OCI-LY3 (cell line): ENCODE measurements at regions not wholly inside any gene's neighbourhood (a gene's known extent, or its start where the extent isn't known, plus 50 kb on each side); places are given as distances from the start of the nearest gene placed in this dataset.

ENCODE experiments used
- H2AFZ ChIP-seq: fragments of 200-600, 300-600 bp; shearing (Covaris generic); 2 replicates; pipeline ENCODE4 v1.6.0; 2014; ENCODE audit warnings: antibody characterized with exemption, low read depth, low read length
- H3K27ac ChIP-seq: fragments of 200-600, 300-600 bp; sonication (generic); 2 replicates; pipeline ENCODE4 v1.5.1; 2014; ENCODE audit warnings: mild to moderate bottlenecking, low read length, moderate library complexity, mixed read lengths
- H3K27me3 ChIP-seq: fragments of 200-600, 300-600 bp; sonication (generic); 2 replicates; pipeline ENCODE4 v1.6.1; 2014; ENCODE audit warnings: low read depth, low read length, mixed read lengths
- H3K36me3 ChIP-seq: fragments of 200-600, 300-600 bp; sonication (generic); replicated peaks from 2 replicates; pipeline ENCODE3; 2014; ENCODE audit warnings: low read depth, low read length, mixed read lengths
- H3K4me1 ChIP-seq: fragments of 300-600, 200-600 bp; sonication (generic); 2 replicates; pipeline ENCODE4 v1.6.1; 2014; ENCODE audit warnings: low read length, mixed read lengths
- H3K4me2 ChIP-seq: fragments of 200-600, 300-600 bp; sonication (generic); 2 replicates; pipeline ENCODE4 v1.6.1; 2014; ENCODE audit warnings: low read length, mixed read lengths
- H3K4me3 ChIP-seq: fragments of 300-600, 200-600 bp; sonication (generic); 2 replicates; pipeline ENCODE4 v1.5.1; 2014; ENCODE audit warnings: antibody characterized with exemption, mild to moderate bottlenecking, low read length, moderate library complexity
- H3K79me2 ChIP-seq: fragments of 300-600, 200-600 bp; shearing (Covaris generic); 2 replicates; pipeline ENCODE4 v1.6.1; 2014; ENCODE audit warnings: mild to moderate bottlenecking, low read length, mixed read lengths
- H3K9ac ChIP-seq: fragments of 300-600, 200-600 bp; shearing (Covaris generic); 2 replicates; pipeline ENCODE4 v1.6.0; 2014; ENCODE audit warnings: mild to moderate bottlenecking, low read length, moderate library complexity
- H3K9me3 ChIP-seq: fragments of 200-600, 300-600 bp; shearing (Covaris generic); 2 replicates; pipeline ENCODE4 v1.6.1; 2014; ENCODE audit warnings: low read length, mixed read lengths; ENCODE audit not compliant: insufficient read depth
- H4K20me1 ChIP-seq: fragments of 200-600, 300-600 bp; sonication (generic); 2 replicates; pipeline ENCODE4 v1.6.1; 2016; ENCODE audit warnings: low read length, mixed read lengths; ENCODE audit not compliant: insufficient read depth
- EZH2phosphoT487 ChIP-seq: fragments of 200-600 bp; shearing (Covaris generic); IDR thresholded peaks from 2 replicates; pipeline ENCODE4 v1.6.1; 2018; ENCODE audit warnings: antibody characterized with exemption, mixed run types, low read depth
- TF ChIP-seq, protein P1 (sequence below): fragments of 200-600, 300-600 bp; sonication (generic); IDR thresholded peaks from 2 replicates; pipeline ENCODE4 v1.5.1; 2014; ENCODE audit warnings: antibody characterized with exemption, low read length, low read depth

DNA sequence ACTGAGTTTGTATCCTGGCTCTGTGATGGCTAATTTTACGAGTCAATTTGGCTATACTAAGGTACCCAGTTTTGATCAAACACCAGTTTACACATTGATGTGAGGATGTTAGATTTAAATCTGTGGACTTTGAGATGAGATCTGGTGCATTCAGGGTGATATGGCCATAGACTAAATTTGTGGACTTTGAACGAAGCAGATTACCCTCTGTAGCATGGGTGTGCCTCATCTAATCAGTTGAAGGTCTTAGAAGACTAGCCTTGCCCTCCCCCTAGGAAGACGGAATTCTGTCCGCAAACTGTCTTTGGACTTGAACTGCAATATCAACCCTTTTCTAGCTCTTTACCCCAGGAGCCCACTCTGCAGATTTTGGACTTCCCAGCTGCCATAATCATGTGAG, 547.8 kb upstream of the CITED2 start:
- Histone ChIP-seq H3K9me3 (no peaks in the 10 kb centered on the region), H3K27me3 (no peaks in the 10 kb centered on the region), H2AFZ (no peak overlapping the region), H3K9ac (no peak overlapping the region), H3K4me2 (no peak overlapping the region), H3K4me3 (no peak overlapping the region), H3K4me1 (peaks cover 26% of the 10 kb centered on the region), H4K20me1 (no peaks in the 10 kb centered on the region), H3K36me3 (no peaks in the 10 kb centered on the region), H3K27ac (no peak overlapping the region), H3K79me2 (no peaks in the 10 kb centered on the region)
- no peak for TF ChIP-seq EZH2phosphoT487
- TF ChIP-seq, protein P1, sequence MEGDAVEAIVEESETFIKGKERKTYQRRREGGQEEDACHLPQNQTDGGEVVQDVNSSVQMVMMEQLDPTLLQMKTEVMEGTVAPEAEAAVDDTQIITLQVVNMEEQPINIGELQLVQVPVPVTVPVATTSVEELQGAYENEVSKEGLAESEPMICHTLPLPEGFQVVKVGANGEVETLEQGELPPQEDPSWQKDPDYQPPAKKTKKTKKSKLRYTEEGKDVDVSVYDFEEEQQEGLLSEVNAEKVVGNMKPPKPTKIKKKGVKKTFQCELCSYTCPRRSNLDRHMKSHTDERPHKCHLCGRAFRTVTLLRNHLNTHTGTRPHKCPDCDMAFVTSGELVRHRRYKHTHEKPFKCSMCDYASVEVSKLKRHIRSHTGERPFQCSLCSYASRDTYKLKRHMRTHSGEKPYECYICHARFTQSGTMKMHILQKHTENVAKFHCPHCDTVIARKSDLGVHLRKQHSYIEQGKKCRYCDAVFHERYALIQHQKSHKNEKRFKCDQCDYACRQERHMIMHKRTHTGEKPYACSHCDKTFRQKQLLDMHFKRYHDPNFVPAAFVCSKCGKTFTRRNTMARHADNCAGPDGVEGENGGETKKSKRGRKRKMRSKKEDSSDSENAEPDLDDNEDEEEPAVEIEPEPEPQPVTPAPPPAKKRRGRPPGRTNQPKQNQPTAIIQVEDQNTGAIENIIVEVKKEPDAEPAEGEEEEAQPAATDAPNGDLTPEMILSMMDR, result no peak

DNA sequence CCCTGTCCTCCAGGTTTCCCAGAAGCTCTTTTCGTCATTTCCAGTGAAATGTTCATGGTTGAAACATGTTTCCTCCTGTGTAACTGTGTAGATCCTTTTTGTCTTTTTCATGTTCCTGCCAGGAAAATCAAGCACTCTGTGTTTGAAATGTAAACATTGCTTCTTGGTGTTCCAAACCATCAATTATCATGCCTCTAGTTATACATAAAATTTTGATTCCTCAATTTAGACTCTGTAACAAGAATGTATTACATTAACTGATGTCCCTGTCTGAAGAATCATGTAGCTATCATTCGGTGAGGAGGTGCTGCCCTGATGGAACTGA, 546.3 kb upstream of the CITED2 start:
- TF ChIP-seq, protein P1, result no peak
- no peak for TF ChIP-seq EZH2phosphoT487

DNA sequence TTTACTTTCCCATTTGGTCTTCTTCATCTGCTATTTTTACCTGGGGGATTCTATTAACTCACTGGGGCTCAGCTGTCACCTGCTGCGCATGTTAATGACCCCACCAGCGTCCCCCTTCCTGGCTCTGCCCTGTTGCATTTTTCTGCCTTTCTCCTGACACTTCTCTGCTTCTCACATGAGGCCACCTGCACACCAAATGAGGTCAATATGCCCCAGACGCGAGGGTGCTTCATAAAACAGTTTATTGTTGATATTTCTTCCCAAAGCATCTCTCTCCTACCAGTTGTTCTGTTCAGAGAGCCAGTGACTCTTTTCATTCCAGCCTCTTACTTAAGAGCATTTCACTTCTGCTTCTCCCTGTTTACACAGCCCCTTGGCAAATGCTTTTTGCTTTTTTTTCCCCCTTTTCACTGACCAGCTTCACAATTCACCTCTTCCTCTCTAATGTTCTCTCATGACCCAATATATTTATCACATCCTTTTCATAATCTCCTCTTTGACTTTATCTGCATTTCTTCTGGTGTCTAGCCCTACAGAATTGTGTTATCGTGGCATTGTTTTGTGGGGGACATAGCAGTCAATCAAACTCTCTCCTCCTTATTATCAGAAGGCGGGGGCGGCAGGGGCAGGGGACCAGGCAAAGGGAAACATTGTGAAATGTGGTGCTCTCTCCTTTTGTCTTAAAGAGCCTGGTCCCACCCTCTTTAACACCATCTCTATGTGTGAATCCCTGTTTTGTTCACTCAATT, 545.8 kb upstream of the CITED2 start:
- peak overlapping the region; percentile 64; the same call in 1 of the 2 replicates for H2AFZ ChIP-seq
- peak overlapping the region; percentile 70 for H3K27ac ChIP-seq
- H3K79me2 ChIP-seq, result no peaks in the 10 kb centered on the region
- peak overlapping the region; percentile 80 for H3K4me2 ChIP-seq
- H3K4me3 ChIP-seq, result peak overlapping the region; percentile 54
- H3K4me1 ChIP-seq, result peaks cover 17% of the 10 kb centered on the region
- peak overlapping the region; percentile 30 for H3K9ac ChIP-seq
- no peaks in the 10 kb centered on the region for H3K36me3 ChIP-seq
- no peaks in the 10 kb centered on the region for H3K27me3 ChIP-seq
- H3K9me3 ChIP-seq, result no peaks in the 10 kb centered on the region
- no peak for TF ChIP-seq EZH2phosphoT487
- TF ChIP-seq, protein P1, result no peak
- no peaks in the 10 kb centered on the region for H4K20me1 ChIP-seq

More for the DNA sequence above, 546.3 kb upstream of the CITED2 start:
- no peak overlapping the region for H3K4me2 ChIP-seq
- H3K27me3 ChIP-seq, result no peaks in the 10 kb centered on the region
- no peaks in the 10 kb centered on the region for H3K36me3 ChIP-seq
- H4K20me1 ChIP-seq, result no peaks in the 10 kb centered on the region
- no peak overlapping the region for H3K4me3 ChIP-seq
- H3K27ac ChIP-seq, result no peak overlapping the region
- no peak overlapping the region for H3K9ac ChIP-seq
- H3K9me3 ChIP-seq, result no peaks in the 10 kb centered on the region
- peaks cover 17% of the 10 kb centered on the region for H3K4me1 ChIP-seq
- H2AFZ ChIP-seq, result no peak overlapping the region
- no peaks in the 10 kb centered on the region for H3K79me2 ChIP-seq

DNA sequence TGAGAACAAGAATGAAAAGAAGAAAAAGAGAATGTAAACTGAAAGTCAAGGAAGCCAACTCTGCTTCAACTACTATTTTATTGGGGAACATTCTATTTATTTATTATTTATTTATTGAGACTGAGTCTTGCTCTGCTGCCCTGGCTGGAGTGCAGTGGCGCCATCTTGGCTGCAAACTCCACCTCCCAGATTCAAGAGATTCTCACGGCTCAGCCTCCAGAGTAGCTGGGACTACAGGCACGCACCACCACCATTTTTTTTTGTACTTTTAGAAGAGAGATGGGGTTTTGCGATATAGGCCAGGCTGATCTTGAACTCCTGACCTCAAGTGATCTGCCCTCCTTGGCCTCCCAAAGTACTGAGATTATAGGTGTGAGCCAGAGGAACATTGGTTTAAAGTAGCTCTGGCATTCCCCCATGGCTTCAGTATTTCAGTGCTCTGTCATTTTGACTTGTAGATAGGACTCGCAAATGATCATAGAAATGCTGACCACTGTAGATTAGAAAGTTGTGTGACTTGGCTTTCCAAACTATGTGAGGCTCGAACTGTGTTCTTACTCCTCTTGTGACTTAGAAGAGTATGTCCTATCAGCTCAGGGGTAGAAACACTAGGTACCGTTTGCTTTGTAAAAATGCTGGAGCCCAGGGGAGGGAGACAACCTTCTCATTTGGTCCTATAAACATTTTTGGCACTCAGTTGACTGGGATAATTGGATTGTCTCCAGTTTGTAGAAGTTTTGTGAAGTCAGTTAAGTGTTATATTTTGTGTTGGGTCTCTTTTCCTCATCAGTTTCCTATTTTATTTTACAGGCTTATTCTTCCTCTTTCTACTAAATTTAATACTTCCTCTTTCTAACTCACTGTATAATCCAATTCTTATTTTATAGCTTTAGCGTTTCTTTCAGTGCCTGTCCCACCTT, 544.9 kb upstream of the CITED2 start:
- Histone ChIP-seq H3K9ac (peak overlapping the region; percentile 44), H3K4me1 (peaks cover 17% of the 10 kb centered on the region), H3K4me3 (peak overlapping the region; percentile 54), H3K9me3 (no peaks in the 10 kb centered on the region), H4K20me1 (no peaks in the 10 kb centered on the region), H3K79me2 (no peaks in the 10 kb centered on the region), H3K27me3 (no peaks in the 10 kb centered on the region), H3K4me2 (peak overlapping the region; percentile 80), H3K27ac (peak overlapping the region; percentile 70), H2AFZ (peak overlapping the region; percentile 64), H3K36me3 (no peaks in the 10 kb centered on the region)
- no peak for TF ChIP-seq EZH2phosphoT487
- TF ChIP-seq, protein P1, result no peak
